ENCODE measurements at regions not wholly inside any gene's neighbourhood (a gene's known extent, or its start where the extent isn't known, plus 50 kb on each side); places are given as distances from the start of the nearest gene placed in this dataset.

DNA sequence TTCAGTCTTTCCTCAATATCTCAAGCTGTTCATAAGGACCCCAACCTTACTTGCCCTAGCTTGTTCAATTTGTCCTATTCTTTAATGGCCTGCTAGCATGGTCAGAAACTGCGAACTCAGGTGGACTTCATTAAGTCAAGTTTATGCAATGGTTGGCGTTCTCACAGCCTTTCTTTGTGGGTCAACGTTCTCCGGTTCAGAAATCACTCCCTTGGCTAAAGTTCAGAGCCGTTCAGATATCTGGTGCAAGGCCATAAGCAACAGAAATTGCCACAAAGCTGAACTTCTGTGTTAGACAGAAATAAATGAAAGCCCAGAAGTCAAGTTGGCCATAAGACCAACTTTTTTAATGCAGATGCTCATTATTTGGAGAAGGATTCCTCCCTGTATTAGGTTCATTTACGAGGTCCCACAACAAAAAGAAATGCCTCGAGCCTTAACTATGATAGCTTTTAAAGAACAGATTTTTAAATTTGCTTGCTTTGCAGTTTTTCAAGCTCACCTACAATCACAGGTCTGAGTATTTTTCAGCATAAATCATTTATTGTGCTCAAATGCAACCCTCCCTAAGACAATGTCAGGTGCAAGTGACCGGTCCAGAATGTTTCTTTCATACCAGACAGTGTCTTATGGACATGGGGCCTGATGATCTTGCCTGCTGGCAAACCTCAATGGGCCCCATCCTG is 140.2 kb upstream of the COL11A1 start:
- DNase-seq = no peak

DNA sequence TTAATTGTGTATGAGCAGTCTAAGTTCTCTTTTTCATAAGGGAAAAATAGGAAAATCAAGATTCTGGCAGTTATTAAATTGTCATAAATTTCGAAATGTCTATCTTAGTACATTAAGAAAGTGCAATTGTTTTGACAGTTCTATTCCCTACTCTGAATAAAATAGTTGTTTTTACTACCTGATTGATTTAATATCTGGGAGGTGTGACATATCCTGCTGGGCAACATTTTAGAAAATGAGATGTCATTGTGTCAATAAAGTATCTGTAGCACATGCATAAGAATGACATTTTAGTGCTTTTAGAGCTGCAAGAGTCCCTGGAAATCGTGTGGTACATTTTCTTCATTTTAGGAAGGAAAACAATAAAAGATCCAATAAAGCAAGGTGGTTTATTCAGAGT is 139.2 kb upstream of the COL11A1 start:
- DNase-seq = no peak

DNA sequence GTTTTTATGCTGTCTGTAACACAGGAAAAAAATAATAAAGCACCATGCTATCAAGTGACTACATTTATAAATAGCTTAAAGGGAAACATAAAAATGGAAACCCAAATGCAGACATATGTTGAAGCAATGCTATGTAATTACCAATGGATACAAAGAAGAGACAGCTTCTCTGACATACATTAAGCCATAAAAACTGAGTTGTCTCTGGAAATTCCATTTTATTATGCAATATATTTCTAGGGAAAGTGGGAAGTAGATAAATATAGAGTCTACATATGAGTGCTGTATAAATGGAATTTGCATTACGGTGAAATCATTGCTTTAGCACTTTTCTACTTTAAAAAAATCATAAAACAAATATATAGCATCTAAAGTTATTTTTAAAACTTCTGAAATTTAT is 135.2 kb upstream of the COL11A1 start:
- no peak for DNase-seq

- DNase-seq = no peak
Measured at GRCh38 chr1:103239034-103239433, 130.7 kb upstream of the COL11A1 start.

DNA sequence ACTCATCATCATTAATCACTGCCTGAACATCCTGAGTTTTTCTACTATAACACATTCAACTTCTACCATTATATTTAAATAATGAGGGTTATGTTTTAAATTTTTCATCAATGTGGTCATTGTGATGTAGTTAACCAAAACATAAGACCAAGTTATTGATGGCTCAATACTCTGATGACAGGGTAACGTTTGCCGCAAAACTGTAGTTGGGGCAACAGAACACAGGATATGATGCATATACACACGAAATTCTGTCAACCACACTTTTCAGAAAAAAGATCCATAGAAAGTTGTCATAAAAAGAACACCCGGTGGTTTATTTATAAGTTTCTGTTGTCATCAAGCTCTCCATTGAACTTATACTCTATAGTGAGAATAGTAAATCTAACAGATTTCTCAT is 121.7 kb upstream of the COL11A1 start:
- DNase-seq = no peak

- DNase-seq = no peak
Measured at GRCh38 chr1:103220631-103221041, 112.3 kb upstream of the COL11A1 start.

DNA sequence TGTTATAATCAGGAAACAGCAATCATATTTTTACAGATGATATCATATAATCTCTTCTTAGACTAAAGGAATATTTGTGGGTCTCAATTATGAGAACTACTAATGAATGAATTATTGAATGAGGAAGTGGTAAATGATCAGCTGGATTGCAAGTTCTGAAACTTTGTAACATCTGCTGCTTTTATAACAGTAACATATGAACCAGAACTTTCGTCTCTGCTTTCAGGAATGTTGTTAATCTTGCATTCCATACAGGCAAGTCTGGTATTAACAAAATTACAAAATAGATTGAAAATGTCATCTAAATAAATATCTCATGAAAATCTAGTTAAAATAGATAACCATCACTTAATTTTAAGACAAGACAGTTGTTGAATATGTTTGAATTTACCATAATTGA is 110.5 kb upstream of the COL11A1 start:
- no peak for DNase-seq

DNA sequence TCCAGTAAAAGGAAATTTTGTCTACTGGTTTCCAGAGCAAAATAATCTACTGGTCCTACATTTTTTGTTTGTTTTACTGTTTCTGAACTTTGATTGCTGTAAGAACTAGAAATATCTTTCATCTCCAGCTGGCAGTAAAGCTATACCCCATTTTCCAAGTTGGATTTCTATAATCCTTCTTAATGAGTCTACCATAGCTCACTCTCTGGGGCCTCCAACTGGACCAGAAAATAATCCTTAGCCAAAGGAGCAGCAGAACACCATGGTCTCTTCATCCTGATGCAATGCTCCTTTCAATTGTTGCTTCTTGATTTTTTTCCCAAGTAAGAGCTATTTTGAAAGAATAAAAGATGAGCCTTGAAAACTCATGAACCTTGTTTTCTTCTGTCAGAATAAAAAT is 110.0 kb upstream of the COL11A1 start:
- DNase-seq = no peak

- DNase-seq = no peak
Measured at GRCh38 chr1:103211073-103211472, 102.8 kb upstream of the COL11A1 start.

- no peak for DNase-seq
Measured at GRCh38 chr1:103208844-103209243, 100.5 kb upstream of the COL11A1 start.

GRCh38 chr1:103199001-103199400 is 90.7 kb upstream of the COL11A1 start:
- DNase-seq = no peak

DNA sequence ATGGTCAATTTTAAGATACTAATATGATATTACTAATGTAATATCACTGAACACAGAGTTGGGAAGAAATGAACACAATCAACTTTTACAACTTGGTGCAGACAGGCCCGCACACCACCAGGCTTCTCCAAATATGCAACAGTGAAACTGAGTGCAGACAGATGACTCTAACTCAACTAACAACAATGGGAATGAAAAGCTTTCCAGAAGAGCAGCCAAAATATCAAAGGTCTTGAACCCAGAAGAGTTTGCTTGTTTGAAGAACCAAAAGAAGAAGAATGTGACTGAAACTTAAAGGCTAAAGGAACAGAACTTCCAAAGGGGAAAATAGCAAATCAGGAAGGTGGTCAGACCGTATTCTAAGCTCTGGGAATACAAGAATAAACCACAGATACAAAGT is 89.8 kb upstream of the COL11A1 start:
- no peak for DNase-seq

- no peak for DNase-seq
Measured at GRCh38 chr1:103197216-103197615, 88.9 kb upstream of the COL11A1 start.

GRCh38 chr1:103194984-103195383 is 86.7 kb upstream of the COL11A1 start:
- no peak for DNase-seq

DNA sequence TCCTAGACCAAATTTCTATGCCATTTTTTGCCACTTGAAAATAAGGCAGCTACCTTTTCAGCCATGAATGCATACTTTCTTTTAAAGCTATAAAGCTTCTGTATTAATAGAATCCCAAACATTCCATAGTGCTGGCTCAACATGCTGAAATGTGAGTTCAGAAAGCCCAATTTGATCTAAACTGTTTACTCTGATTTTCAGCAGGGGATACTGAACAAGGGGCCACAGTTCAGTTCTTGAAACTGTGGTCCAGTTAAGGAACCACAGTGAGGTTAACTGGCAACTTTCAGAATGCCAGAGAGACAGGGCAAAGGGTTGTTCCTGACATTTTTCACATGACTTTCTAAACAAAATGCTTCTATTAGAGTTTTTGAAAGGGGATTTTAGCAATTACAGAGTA is 85.7 kb upstream of the COL11A1 start:
- no peak for DNase-seq

GRCh38 chr1:103191327-103191726 is 83.0 kb upstream of the COL11A1 start:
- no peak for DNase-seq

GRCh38 chr1:103190766-103191165 is 82.4 kb upstream of the COL11A1 start:
- peak; percentile 13 for DNase-seq

- DNase-seq = no peak
Measured at GRCh38 chr1:103187673-103188072, 79.4 kb upstream of the COL11A1 start.

DNA sequence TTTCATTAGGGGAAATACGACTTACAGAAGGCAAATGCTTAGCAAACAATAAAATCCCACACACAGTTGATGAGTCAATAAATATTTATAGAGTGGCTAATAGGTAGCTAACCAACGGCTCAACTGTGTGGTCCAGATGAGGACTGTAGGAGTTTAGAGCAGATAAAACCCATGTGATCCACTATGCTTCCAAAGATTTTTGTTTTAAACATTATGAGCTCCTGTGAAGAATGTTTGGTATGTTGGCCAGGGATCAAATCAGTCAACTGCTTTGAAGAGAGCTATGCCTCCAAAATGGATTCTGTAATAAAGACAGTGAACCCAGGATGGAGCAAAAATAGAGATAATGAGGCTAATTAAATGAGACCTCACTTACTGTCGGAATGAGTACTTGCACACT is 72.3 kb upstream of the COL11A1 start:
- no peak for DNase-seq

GRCh38 chr1:103177108-103177775 is 68.9 kb upstream of the COL11A1 start:
- DNase-seq = no peak

- no peak for DNase-seq
Measured at GRCh38 chr1:103171041-103171590, 62.8 kb upstream of the COL11A1 start.

DNA sequence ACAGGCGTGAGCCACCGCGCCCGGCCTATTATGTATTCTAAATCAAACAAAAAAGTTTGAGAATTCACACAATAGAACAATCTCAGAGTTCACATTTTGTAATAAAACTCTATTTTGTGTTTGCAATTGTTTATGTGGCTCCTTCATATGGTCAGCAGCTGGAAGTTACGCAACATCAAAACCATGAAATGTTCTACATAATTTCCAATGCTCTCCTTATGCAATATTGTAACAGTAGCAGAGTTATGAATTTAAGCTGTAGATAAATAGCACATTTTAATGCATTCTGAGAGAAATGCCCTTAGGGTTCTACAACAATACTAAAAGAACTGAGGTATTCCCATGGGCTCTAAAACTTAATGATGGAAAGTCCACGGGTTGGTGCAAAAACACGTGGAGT is 62.3 kb upstream of the COL11A1 start:
- peak; percentile 58 for DNase-seq

DNA sequence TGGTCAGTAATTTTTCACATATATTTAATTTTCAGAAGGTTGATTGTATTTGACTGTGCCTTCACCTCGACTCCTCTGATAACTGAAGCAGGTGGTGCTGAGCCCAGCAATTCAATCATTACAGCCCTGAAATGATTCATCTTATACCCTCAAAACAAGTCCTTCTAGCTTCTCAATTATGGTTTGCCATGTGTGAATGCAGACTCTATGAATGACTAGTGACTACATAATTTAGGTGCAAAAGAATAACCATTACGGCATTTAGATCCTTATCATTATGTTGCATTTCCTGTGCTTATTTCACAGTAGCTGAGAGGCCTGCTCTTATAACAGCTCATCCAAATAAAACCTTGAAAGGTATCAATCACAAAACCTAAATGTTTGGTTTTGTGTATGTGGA is 54.0 kb upstream of the COL11A1 start:
- no peak for DNase-seq

DNA sequence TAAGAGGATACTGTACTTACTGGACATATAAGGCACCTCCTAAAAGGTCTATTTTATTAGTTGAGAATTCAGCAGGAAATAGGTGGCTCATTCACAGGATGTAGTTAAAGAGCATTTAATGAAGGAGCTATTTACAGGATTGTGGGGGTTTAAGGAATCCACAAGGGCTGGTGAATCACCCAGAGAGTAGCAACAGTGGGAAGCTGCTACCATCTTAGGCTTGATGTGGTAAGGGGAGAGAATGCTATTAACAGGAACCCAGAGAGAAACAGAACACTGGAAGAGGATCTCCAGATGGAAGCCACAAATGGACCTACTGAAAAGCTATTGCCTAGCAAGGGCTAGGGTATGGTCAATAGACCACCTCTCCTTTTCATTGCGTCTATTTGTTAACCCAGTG is 52.0 kb upstream of the COL11A1 start:
- no peak for DNase-seq
